DND-41 (cell line): ENCODE measurements at regions not wholly inside any gene's neighbourhood (a gene's known extent, or its start where the extent isn't known, plus 50 kb on each side); places are given as distances from the start of the nearest gene placed in this dataset.

ENCODE experiments used
- ATAC-seq: fragments of 200-7000 bp; cut with Tn5 transposase; 3 replicates; pipeline ENCODE4 v1.9.1; 2021; ENCODE audit warnings: low read depth; ENCODE audit not compliant: insufficient read depth
- DNase-seq: peaks from one replicate; pipeline ENCODE4 v3.0.0-alpha.2; 2020
- H2AFZ ChIP-seq: 2 replicates; pipeline ENCODE4 v1.6.0; 2012; ENCODE audit warnings: low read depth, low read length
- H3K27ac ChIP-seq: 2 replicates; pipeline ENCODE4 v1.5.1; 2012; ENCODE audit warnings: low read length, inconsistent platforms
- H3K27me3 ChIP-seq: fragments of 200-600 bp; sonication (generic); 2 replicates; pipeline ENCODE4 v1.6.0; 2012; ENCODE audit warnings: low read length, mild to moderate bottlenecking, inconsistent platforms; ENCODE audit not compliant: insufficient read depth, poor library complexity
- H3K36me3 ChIP-seq: 2 replicates; pipeline ENCODE4 v1.5.1; 2012; ENCODE audit warnings: low read length, inconsistent platforms; ENCODE audit not compliant: insufficient read depth
- H3K4me1 ChIP-seq: 2 replicates; pipeline ENCODE4 v1.5.1; 2012; ENCODE audit warnings: mild to moderate bottlenecking, low read length; ENCODE audit not compliant: insufficient read depth
- H3K4me2 ChIP-seq: 2 replicates; pipeline ENCODE4 v1.6.0; 2012; ENCODE audit warnings: mild to moderate bottlenecking, moderate library complexity, low read length, inconsistent platforms; ENCODE audit not compliant: insufficient read depth
- H3K4me3 ChIP-seq, 2 experiments: fragments of 200-600 bp in 1 of 2; shearing (Covaris generic) in 1 of 2; 2 replicates each; pipeline ENCODE4 v1.5.1; 2012 to 2016; ENCODE audit warnings: inconsistent platforms in 2 of 2, low read length in 2 of 2, mild to moderate bottlenecking in 2 of 2, low read depth in 1 of 2, moderate library complexity in 1 of 2
- H3K79me2 ChIP-seq: 2 replicates; pipeline ENCODE4 v1.6.0; 2012; ENCODE audit warnings: low read length, inconsistent platforms; ENCODE audit not compliant: insufficient read depth
- H3K9ac ChIP-seq: 2 replicates; pipeline ENCODE4 v1.6.0; 2012; ENCODE audit warnings: low read depth, mild to moderate bottlenecking, inconsistent platforms, low read length, moderate library complexity
- H3K9me3 ChIP-seq: 2 replicates; pipeline ENCODE4 v1.5.1; 2012; ENCODE audit warnings: low read length, moderate library complexity, mild to moderate bottlenecking, inconsistent platforms; ENCODE audit not compliant: insufficient read depth, severe bottlenecking
- H4K20me1 ChIP-seq: 2 replicates; pipeline ENCODE4 v1.6.0; 2012; ENCODE audit warnings: low read length; ENCODE audit not compliant: insufficient read depth
- CTCF ChIP-seq: IDR thresholded peaks from 2 replicates; pipeline ENCODE4 v1.5.1; 2012; ENCODE audit warnings: borderline replicate concordance, low read length, moderate library complexity, mild to moderate bottlenecking; ENCODE audit not compliant: poor library complexity, severe bottlenecking; ENCODE audit errors: extremely low read depth
- EZH2 ChIP-seq: IDR thresholded peaks from 3 replicates; pipeline ENCODE4 v1.6.1; 2012; ENCODE audit warnings: borderline replicate concordance, low read depth, mild to moderate bottlenecking, moderate library complexity, low read length, inconsistent platforms; ENCODE audit not compliant: severe bottlenecking

GRCh38 chr14:98328496-98328895 lies 943.5 kb downstream of the BCL11B start:
- Histone ChIP-seq H4K20me1 (no peaks in the 10 kb centered on the region), H3K9me3 (peaks cover 44% of the 10 kb centered on the region), H3K4me3 (no peak overlapping the region), H3K27me3 (no peaks in the 10 kb centered on the region), H3K36me3 (no peaks in the 10 kb centered on the region), H3K4me1 (no peaks in the 10 kb centered on the region), H2AFZ (no peak overlapping the region), H3K9ac (no peak overlapping the region), H3K4me2 (no peak overlapping the region), H3K79me2 (no peaks in the 10 kb centered on the region), H3K27ac (no peak overlapping the region)
- DNase-seq (no peak), ATAC-seq (no peak)
- TF ChIP-seq CTCF (no peak), EZH2 (no peak)

GRCh38 chr14:98334186-98334585 lies 937.8 kb downstream of the BCL11B start:
- Histone ChIP-seq H3K9ac (no peak overlapping the region), H3K79me2 (no peaks in the 10 kb centered on the region), H3K36me3 (no peaks in the 10 kb centered on the region), H3K4me3 (no peak overlapping the region), H3K4me1 (peaks cover 4% of the 10 kb centered on the region; the same call in 1 of the 2 replicates), H3K4me2 (no peak overlapping the region), H4K20me1 (no peaks in the 10 kb centered on the region), H3K9me3 (peaks cover 33% of the 10 kb centered on the region), H2AFZ (no peak overlapping the region), H3K27ac (no peak overlapping the region), H3K27me3 (no peaks in the 10 kb centered on the region)
- no peak for TF ChIP-seq EZH2
- TF ChIP-seq CTCF: no peak
- DNase-seq (no peak), ATAC-seq (no peak)

DNA sequence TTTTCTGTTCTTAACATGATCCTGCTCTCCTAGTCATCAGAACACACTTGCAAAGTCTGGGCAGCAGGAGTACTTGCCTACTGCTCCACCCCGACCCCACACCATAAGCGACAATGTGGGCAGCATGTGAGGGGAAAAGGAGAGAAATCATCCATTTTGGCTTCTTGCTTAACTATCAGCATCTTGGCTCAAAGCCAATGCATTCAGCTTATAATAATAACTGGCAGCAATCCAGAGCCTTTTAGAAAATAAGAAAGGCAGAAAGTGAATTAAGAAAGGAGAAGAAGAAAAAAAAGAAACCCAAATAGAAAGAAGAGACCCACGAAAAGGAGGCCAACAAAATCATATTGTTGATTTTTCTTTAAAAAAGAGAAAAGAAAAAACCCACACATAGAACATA lies 930.8 kb downstream of the BCL11B start:
- no peaks in the 10 kb centered on the region for H3K79me2 ChIP-seq
- no peak overlapping the region for H3K27ac ChIP-seq
- no peaks in the 10 kb centered on the region for H3K9me3 ChIP-seq
- H3K4me2 ChIP-seq: no peak overlapping the region
- no peaks in the 10 kb centered on the region for H4K20me1 ChIP-seq
- ATAC-seq: no peak
- H3K4me3 ChIP-seq: no peak overlapping the region
- no peak for DNase-seq
- TF ChIP-seq EZH2: no peak
- TF ChIP-seq CTCF: no peak
- no peaks in the 10 kb centered on the region for H3K27me3 ChIP-seq
- no peaks in the 10 kb centered on the region for H3K36me3 ChIP-seq
- H2AFZ ChIP-seq: no peak overlapping the region
- H3K9ac ChIP-seq: no peak overlapping the region
- H3K4me1 ChIP-seq: no peaks in the 10 kb centered on the region

DNA sequence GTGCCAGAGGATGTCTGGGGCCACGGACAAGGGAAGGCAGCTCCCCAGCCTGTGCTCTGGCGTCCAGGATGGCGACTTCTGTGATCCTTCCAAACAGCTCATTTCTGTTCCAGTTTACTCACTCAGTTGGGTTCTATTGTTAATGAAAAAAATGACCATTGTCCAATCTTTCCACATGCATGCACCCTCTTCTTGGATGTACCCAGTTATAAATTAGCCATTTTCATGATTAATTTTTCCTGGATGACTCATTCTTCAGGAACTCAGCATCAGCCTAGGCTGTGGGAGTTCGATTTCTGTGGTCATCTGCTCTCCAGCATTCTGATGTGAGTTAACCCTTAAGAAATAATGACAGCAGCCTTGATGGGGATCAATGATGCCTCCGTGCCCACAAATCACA lies 926.8 kb downstream of the BCL11B start:
- H4K20me1 ChIP-seq: no peaks in the 10 kb centered on the region
- H2AFZ ChIP-seq: no peak overlapping the region
- no peak for DNase-seq
- H3K27me3 ChIP-seq: no peaks in the 10 kb centered on the region
- H3K36me3 ChIP-seq: no peaks in the 10 kb centered on the region
- no peak overlapping the region for H3K9ac ChIP-seq
- no peak overlapping the region for H3K4me2 ChIP-seq
- H3K9me3 ChIP-seq: no peaks in the 10 kb centered on the region
- TF ChIP-seq EZH2: no peak
- TF ChIP-seq CTCF: no peak
- H3K4me1 ChIP-seq: no peaks in the 10 kb centered on the region
- H3K79me2 ChIP-seq: no peaks in the 10 kb centered on the region
- no peak for ATAC-seq
- no peak overlapping the region for H3K27ac ChIP-seq
- no peak overlapping the region for H3K4me3 ChIP-seq
